ENCODE measurements at regions not wholly inside any gene's neighbourhood (a gene's known extent, or its start where the extent isn't known, plus 50 kb on each side); places are given as distances from the start of the nearest gene placed in this dataset.
"Not testable (repeated sequence)": the region's sequence is repeated elsewhere in the genome, so short reads cannot be mapped to it uniquely, and the experiment has no call there.

DNA sequence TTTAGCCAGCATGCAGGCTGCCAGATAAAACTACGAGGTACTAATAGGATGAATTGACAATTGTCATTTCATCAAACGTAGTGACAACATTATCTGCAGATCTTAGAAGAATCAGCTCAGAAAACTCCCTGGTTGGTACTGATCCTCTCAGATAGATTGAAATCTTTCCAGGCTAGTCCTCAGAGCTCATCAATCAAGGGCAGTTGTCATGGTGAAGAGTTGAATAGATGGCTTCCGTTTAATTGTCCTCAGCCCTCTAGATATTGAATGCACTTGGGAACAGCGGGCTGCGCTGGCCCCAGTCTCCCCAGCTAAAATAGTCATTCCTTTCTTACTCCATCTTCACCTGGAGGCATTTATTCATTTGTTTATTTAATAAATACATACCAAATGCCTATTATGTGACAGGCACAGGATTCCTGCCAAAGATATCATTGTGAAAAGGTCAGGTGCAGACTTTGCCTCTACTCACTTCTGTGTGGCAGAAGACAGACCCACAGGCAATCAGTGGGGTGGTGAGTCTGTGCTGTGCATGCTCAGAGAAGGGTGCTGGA lies 1081.6 kb downstream of the TYW1 start:
- no peaks in the 10 kb centered on the region for H3K9me3 ChIP-seq
- H3K4me3 ChIP-seq, result no peak overlapping the region
- no peaks in the 10 kb centered on the region for H3K27me3 ChIP-seq (replicated peaks; ENCODE audit: insufficient read depth)
- no peaks in the 10 kb centered on the region for H3K4me1 ChIP-seq (replicated peaks)
- TF ChIP-seq, protein P1, sequence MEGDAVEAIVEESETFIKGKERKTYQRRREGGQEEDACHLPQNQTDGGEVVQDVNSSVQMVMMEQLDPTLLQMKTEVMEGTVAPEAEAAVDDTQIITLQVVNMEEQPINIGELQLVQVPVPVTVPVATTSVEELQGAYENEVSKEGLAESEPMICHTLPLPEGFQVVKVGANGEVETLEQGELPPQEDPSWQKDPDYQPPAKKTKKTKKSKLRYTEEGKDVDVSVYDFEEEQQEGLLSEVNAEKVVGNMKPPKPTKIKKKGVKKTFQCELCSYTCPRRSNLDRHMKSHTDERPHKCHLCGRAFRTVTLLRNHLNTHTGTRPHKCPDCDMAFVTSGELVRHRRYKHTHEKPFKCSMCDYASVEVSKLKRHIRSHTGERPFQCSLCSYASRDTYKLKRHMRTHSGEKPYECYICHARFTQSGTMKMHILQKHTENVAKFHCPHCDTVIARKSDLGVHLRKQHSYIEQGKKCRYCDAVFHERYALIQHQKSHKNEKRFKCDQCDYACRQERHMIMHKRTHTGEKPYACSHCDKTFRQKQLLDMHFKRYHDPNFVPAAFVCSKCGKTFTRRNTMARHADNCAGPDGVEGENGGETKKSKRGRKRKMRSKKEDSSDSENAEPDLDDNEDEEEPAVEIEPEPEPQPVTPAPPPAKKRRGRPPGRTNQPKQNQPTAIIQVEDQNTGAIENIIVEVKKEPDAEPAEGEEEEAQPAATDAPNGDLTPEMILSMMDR (IDR thresholded peaks at IDR 0.05), result no peak
- TF ChIP-seq POLR2AphosphoS5 (IDR thresholded peaks at IDR 0.05), result no peak
- no peak for TF ChIP-seq POLR2A (IDR thresholded peaks at IDR 0.05)
- intact Hi-C loops (cut with DNase I), result no loop called here
- no peak overlapping the region for H3K27ac ChIP-seq
- WGBS, result 64% methylated on average over 5 of the region's 5 CpGs
- H3K36me3 ChIP-seq, result no peaks in the 10 kb centered on the region
- no peak for DNase-seq (ENCODE audit: low spot score)

DNA sequence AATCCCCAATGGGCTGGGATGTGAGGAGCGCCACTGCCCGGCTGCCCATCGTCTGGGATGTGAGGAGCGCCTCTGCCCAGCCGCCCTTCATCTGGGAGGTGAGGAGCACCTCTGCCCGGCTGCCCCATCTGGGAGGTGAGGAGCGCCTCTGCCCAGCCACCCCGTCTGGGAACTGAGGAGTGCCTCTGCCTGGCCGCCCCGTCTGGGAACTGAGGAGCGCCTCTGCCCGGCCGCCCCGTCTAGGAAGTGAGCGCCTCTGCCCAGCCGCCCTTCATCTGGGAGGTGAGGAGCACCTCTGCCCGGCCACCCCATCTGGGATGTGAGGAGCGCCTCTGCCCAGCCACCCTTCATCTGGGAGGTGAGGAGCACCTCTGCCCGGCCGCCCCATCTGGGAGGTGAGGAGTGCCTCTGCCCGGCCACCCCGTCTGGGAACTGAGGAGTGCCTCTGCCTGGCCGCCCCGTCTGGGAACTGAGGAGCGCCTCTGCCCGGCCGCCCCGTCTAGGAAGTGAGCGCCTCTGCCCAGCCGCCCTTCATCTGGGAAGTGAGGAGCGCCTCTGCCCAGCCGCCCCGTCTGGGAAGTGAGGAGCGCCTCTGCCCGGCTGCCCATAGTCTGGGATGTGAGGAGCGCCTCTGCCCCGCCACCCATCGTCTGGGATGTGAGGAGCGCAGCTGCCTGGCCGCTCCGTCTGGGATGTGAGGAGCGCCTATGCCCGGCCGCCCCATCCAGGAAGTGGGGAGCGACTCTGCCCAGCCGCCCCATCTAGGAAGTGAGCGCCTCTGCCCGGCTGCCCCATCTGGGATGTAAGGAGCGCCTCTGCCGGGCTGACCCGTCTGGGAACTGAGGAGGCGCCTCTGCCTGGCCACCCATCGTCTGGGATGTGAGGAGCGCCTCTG lies 1085.7 kb downstream of the TYW1 start:
- DNase-seq (ENCODE audit: low spot score); H3K36me3 ChIP-seq; H3K27ac ChIP-seq; H3K9me3 ChIP-seq; H3K4me1 ChIP-seq (replicated peaks); H3K4me3 ChIP-seq; intact Hi-C loops (cut with DNase I); H3K27me3 ChIP-seq (replicated peaks; ENCODE audit: insufficient read depth): not testable (repeated sequence)
- WGBS, result 89% methylated on average over 54 of the region's 54 CpGs

DNA sequence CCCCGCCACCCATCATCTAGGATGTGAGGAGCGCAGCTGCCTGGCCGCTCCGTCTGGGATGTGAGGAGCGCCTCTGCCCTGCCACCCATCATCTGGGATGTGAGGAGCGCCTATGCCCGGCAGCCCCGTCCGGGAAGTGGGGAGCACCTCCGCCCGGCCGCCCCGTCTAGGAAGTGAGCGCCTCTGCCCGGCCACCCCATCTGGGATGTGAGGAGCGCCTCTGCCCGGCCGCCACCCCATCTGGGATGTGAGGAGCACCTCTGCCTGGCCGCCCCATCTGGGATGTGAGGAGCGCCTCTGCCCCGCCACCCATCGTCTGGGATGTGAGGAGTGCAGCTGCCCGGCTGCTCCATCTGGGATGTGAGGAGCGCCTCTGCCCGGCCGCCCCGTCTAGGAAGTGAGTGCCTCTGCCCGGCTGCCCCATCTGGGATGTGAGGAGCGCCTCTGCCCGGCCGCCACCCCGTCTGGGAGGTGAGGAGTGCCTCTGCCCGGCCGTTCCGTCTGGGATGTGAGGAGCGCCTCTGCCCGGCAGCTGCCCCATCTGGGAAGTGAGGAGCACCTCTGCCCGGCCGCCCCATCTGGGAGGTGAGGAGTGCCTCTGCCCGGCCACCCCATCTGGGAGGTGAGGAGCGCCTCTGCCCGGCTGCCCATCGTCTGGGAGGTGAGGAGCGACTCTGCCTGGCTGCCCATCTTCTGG lies 1086.5 kb downstream of the TYW1 start:
- intact Hi-C loops (cut with DNase I), result not testable (repeated sequence)

DNA sequence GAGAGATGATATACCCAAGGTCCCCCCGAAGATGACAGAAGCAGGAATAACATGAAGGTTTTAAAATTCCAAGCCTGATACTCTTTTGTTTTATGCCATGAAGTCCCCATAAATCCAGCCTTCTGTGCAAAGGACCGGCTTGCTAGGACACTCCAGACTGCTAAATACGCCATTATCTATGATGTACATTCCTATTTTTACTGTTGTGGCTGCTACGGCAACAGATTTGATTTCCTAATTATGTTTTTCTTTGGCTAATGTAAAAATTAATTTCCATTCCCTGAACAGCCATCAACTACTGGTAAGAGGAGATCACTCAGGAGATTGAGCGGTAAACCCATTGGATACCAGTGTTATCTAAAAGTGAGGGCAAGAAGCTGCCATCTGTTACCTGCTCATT lies 1090.8 kb downstream of the TYW1 start:
- Histone ChIP-seq H3K4me1 (replicated peaks) (no peaks in the 10 kb centered on the region), H3K27ac (no peak overlapping the region), H3K27me3 (replicated peaks; ENCODE audit: insufficient read depth) (no peaks in the 10 kb centered on the region), H3K36me3 (no peaks in the 10 kb centered on the region), H3K9me3 (no peaks in the 10 kb centered on the region), H3K4me3 (no peak overlapping the region)
- TF ChIP-seq, protein P1 (IDR thresholded peaks at IDR 0.05), result no peak
- TF ChIP-seq POLR2AphosphoS5 (IDR thresholded peaks at IDR 0.05), result no peak
- TF ChIP-seq POLR2A (IDR thresholded peaks at IDR 0.05), result no peak
- 86% methylated on average over 5 of the region's 5 CpGs for WGBS
- intact Hi-C loops (cut with DNase I), result no loop called here
- DNase-seq (ENCODE audit: low spot score), result no peak

More for the DNA sequence above, 1086.5 kb downstream of the TYW1 start:
- 91% methylated on average over 44 of the region's 44 CpGs for WGBS
- not testable (repeated sequence) for H3K36me3 ChIP-seq; H3K4me3 ChIP-seq; DNase-seq (ENCODE audit: low spot score); H3K27ac ChIP-seq; H3K4me1 ChIP-seq (replicated peaks); H3K9me3 ChIP-seq; H3K27me3 ChIP-seq (replicated peaks; ENCODE audit: insufficient read depth)

DNA sequence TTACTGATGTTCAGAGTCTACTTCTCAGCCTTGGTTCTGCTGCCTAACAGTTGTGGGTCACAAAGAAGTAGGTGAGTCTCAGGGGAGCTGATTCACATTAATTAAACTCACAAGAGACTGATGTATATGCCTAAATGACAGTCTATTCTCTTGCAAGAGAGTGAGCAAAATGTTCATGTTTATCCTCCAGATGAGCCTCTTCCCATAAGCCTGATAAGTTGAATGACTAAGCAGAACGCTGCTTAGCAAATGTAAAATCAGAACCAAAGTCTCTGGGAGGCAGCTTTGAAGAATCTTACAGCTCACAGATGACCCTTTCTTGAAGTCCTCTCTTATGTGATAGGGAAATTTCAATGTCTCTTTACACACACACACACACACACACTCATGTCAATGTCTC lies 1092.2 kb downstream of the TYW1 start:
- intact Hi-C loops (cut with DNase I), result no loop called here
- WGBS, result 91% methylated on average over 1 of the region's 1 CpG
- TF ChIP-seq POLR2A (IDR thresholded peaks at IDR 0.05), result no peak
- no peak for TF ChIP-seq POLR2AphosphoS5 (IDR thresholded peaks at IDR 0.05)
- TF ChIP-seq, protein P1 (IDR thresholded peaks at IDR 0.05), result no peak

DNA sequence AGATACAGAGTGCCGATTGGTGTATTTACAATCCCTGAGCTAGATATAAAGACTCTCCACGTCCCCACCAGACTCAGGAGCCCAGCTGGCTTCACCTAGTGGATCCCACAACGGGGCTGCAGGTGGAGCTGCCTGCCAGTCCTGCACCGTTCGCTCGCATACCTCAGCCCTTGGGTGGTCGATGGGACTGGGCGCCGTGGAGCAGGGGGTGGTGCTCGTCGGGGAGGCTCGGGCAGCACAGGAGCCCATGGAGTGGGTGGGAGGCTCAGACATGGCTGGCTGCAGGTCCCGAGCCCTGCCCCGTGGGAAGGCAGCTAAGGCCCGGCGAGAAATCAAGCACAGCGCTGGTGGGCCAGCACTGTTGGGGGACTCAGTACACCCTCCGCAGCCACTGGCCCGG lies 1093.6 kb downstream of the TYW1 start:
- H3K4me1 ChIP-seq (replicated peaks); H3K27ac ChIP-seq; H3K4me3 ChIP-seq; intact Hi-C loops (cut with DNase I); H3K27me3 ChIP-seq (replicated peaks; ENCODE audit: insufficient read depth); H3K36me3 ChIP-seq; H3K9me3 ChIP-seq; DNase-seq (ENCODE audit: low spot score): not testable (repeated sequence)
- WGBS, result 92% methylated on average over 15 of the region's 19 CpGs

More for the DNA sequence above, 1092.2 kb downstream of the TYW1 start:
- no peaks in the 10 kb centered on the region for H3K36me3 ChIP-seq
- no peaks in the 10 kb centered on the region for H3K27me3 ChIP-seq (replicated peaks; ENCODE audit: insufficient read depth)
- no peak overlapping the region for H3K4me3 ChIP-seq
- no peak for DNase-seq (ENCODE audit: low spot score)
- no peaks in the 10 kb centered on the region for H3K4me1 ChIP-seq (replicated peaks)
- H3K9me3 ChIP-seq, result no peaks in the 10 kb centered on the region
- no peak overlapping the region for H3K27ac ChIP-seq
